Sigmoid colon (tissue), 6 donors: ENCODE measurements at regions not wholly inside any gene's neighbourhood (a gene's known extent, or its start where the extent isn't known, plus 50 kb on each side); places are given as distances from the start of the nearest gene placed in this dataset.
A peak's percentile ranks its signal among the peaks of the same experiment; 100 is the strongest.
"Not testable (repeated sequence)": the region's sequence is repeated elsewhere in the genome, so short reads cannot be mapped to it uniquely, and the experiment has no call there.

Experiments used
- DNase-seq: peaks from one replicate; pipeline ENCODE4 v3.0.0-alpha.2; 2019
- H3K27ac ChIP-seq, 4 donors: fragments of 200-600 bp; sonication (generic); one replicate each; pipeline ENCODE4 v1.5.1; 2016 to 2019; ENCODE audit warnings: mild to moderate bottlenecking in 1 of 4
- H3K27me3 ChIP-seq, 3 donors: fragments of 200-600 bp; sonication (generic); one replicate each; pipeline ENCODE4 v1.5.1; 2019; ENCODE audit warnings: mild to moderate bottlenecking in 1 of 3
- H3K36me3 ChIP-seq, 4 donors: fragments of 200-600 bp; sonication (generic); one replicate each; pipeline ENCODE4 v1.5.1; 2016 to 2019
- H3K4me1 ChIP-seq, 4 donors: fragments of 200-600 bp; sonication (generic); one replicate each; pipeline ENCODE4 v1.5.1; 2017 to 2019
- H3K4me3 ChIP-seq, 4 donors: fragments of 200-600 bp; sonication (generic); one replicate each; pipeline ENCODE4 v1.5.1; 2017 to 2019; ENCODE audit warnings: mild to moderate bottlenecking in 2 of 4, moderate library complexity in 1 of 4
- H3K9me3 ChIP-seq, 4 donors: fragments of 200-600 bp in 3 of 4; sonication (generic) in 3 of 4; one replicate each; pipeline versions ENCODE4 v1.5.1 to v1.6.1; 2013 to 2019
- CTCF ChIP-seq, 4 experiments: fragments of 450-650 bp in 3 of 4; fragments of 200-600 bp in 1 of 4; IDR thresholded peaks; one replicate each; pipeline ENCODE4 v1.5.1; 2016 to 2019; ENCODE audit warnings: antibody characterized with exemption in 4 of 4, mild to moderate bottlenecking in 3 of 4, moderate library complexity in 2 of 4
- EP300 ChIP-seq, 4 donors: sonication (generic); formaldehyde crosslinking; IDR thresholded peaks; one replicate each; pipeline ENCODE4 v1.6.1; 2017; ENCODE audit warnings: antibody characterized with exemption in 4 of 4
- POLR2A ChIP-seq, 2 donors: fragments of 450-650 bp; IDR thresholded peaks; one replicate each; pipeline ENCODE4 v1.6.1; 2016; ENCODE audit warnings: antibody characterized with exemption in 2 of 2, mild to moderate bottlenecking in 2 of 2, moderate library complexity in 2 of 2
- POLR2AphosphoS5 ChIP-seq, 4 donors: sonication (generic); formaldehyde crosslinking; IDR thresholded peaks; one replicate each; pipeline ENCODE4 v1.6.1; 2017; ENCODE audit warnings: antibody characterized with exemption in 4 of 4
- WGBS, 2 donors: extraction: QIAGEN DNeasy Blood & Tissue Kit; methylation state at CpG; one replicate each; pipeline ENCODE4 v1.1.7; 2013; 5-methylcytosine and 5-hydroxymethylcytosine counted together
- intact Hi-C: fragments of 100-400 bp; cut with DNase I; formaldehyde crosslinking; loops from one replicate; pipeline ENCODE4 v1.15.1; 2023
- donor health status: healthy with polysubstance abuse.
- donor health status: healthy.

- WGBS, 2 donors: 86 to 92% methylated on average over 11 of the region's 11 CpGs
- H3K36me3 ChIP-seq: no peaks in the 10 kb centered on the region
- H3K4me3 ChIP-seq: no peak overlapping the region
- no peak overlapping the region for H3K27ac ChIP-seq
- DNase-seq: peak; percentile 56
- H3K9me3 ChIP-seq: no peaks in the 10 kb centered on the region
- TF ChIP-seq POLR2AphosphoS5 (IDR thresholded peaks at IDR 0.05) (no peak), CTCF (IDR thresholded peaks at IDR 0.05) (no peak), POLR2A (IDR thresholded peaks at IDR 0.05) (no peak), EP300 (IDR thresholded peaks at IDR 0.05) (no peak)
- intact Hi-C loops: no loop called here
- no peaks in the 10 kb centered on the region for H3K4me1 ChIP-seq
- no peaks in the 10 kb centered on the region for H3K27me3 ChIP-seq
Measured at GRCh38 chr20:50332491-50332980, 141.9 kb downstream of the CEBPB start.

GRCh38 chr20:50333131-50333670 lies 142.6 kb downstream of the CEBPB start:
- peak overlapping the region in 1 of 4 donors; percentile 3 for H3K27ac ChIP-seq
- H3K4me1 ChIP-seq: no peaks in the 10 kb centered on the region
- 79 to 88% methylated on average over 6 of the region's 6 CpGs for WGBS, 2 donors
- H3K9me3 ChIP-seq: no peaks in the 10 kb centered on the region
- H3K4me3 ChIP-seq: no peak overlapping the region
- intact Hi-C loops: no loop called here
- TF ChIP-seq POLR2AphosphoS5 (IDR thresholded peaks at IDR 0.05) (no peak), POLR2A (IDR thresholded peaks at IDR 0.05) (no peak), EP300 (IDR thresholded peaks at IDR 0.05) (no peak)
- no peaks in the 10 kb centered on the region for H3K27me3 ChIP-seq
- no peaks in the 10 kb centered on the region for H3K36me3 ChIP-seq
- DNase-seq: peak; percentile 33

GRCh38 chr20:50333812-50334211 lies 143.2 kb downstream of the CEBPB start:
- DNase-seq: peak; percentile 60

GRCh38 chr20:50334512-50334911 lies 143.9 kb downstream of the CEBPB start:
- H3K4me1 ChIP-seq, H3K4me3 ChIP-seq, H3K36me3 ChIP-seq, H3K27ac ChIP-seq, H3K9me3 ChIP-seq, H3K27me3 ChIP-seq, intact Hi-C loops: not testable (repeated sequence)
- peak; percentile 35 for DNase-seq
- WGBS, 2 donors: 82 to 86% methylated on average over 6 of the region's 6 CpGs

More at GRCh38 chr20:50333812-50334211, 143.2 kb downstream of the CEBPB start:
- no peak overlapping the region for H3K4me3 ChIP-seq
- TF ChIP-seq POLR2A (IDR thresholded peaks at IDR 0.05) (no peak), CTCF (IDR thresholded peaks at IDR 0.05) (no peak), POLR2AphosphoS5 (IDR thresholded peaks at IDR 0.05) (no peak)
- peaks cover 0 to under 1% (median 0%) of the 10 kb centered on the region in 4 donors for H3K4me1 ChIP-seq
- peak overlapping the region in 1 of 4 donors; percentile 3 for H3K27ac ChIP-seq
- no peaks in the 10 kb centered on the region for H3K27me3 ChIP-seq
- intact Hi-C loops: no loop called here
- WGBS, 2 donors: 13 to 58% methylated on average over 8 of the region's 8 CpGs
- no peaks in the 10 kb centered on the region for H3K9me3 ChIP-seq
- no peaks in the 10 kb centered on the region for H3K36me3 ChIP-seq

- intact Hi-C loops: no loop called here
- TF ChIP-seq CTCF (IDR thresholded peaks at IDR 0.05): no peak
- Histone ChIP-seq H3K27me3 (no peaks in the 10 kb centered on the region), H3K36me3 (no peaks in the 10 kb centered on the region), H3K27ac (no peak overlapping the region), H3K9me3 (no peaks in the 10 kb centered on the region), H3K4me3 (no peak overlapping the region), H3K4me1 (peaks cover 0 to 9% (median 0%) of the 10 kb centered on the region in 4 donors)
- peak; percentile 56 for DNase-seq
- 10 to 29% methylated on average over 2 of the region's 2 CpGs for WGBS, 2 donors
Measured at GRCh38 chr20:50335105-50335504, 144.5 kb downstream of the CEBPB start.

- 91 to 93% methylated on average over 7 of the region's 7 CpGs for WGBS, 2 donors
- Histone ChIP-seq H3K4me3 (no peak overlapping the region), H3K27ac (no peak overlapping the region), H3K36me3 (no peaks in the 10 kb centered on the region), H3K9me3 (no peaks in the 10 kb centered on the region), H3K27me3 (no peaks in the 10 kb centered on the region), H3K4me1 (peaks cover 0 to 9% (median 0%) of the 10 kb centered on the region in 4 donors)
- TF ChIP-seq CTCF (IDR thresholded peaks at IDR 0.05): no peak
- TF ChIP-seq EP300 (IDR thresholded peaks at IDR 0.05): no peak
- no peak for TF ChIP-seq POLR2AphosphoS5 (IDR thresholded peaks at IDR 0.05)
- no peak for TF ChIP-seq POLR2A (IDR thresholded peaks at IDR 0.05)
- no peak for DNase-seq
- intact Hi-C loops: no loop called here
Measured at GRCh38 chr20:50335866-50336265, 145.2 kb downstream of the CEBPB start.
